GM21367 (cell line): ENCODE measurements at regions not wholly inside any gene's neighbourhood (a gene's known extent, or its start where the extent isn't known, plus 50 kb on each side); places are given as distances from the start of the nearest gene placed in this dataset.

Experiments
- ATAC-seq: cut with Tn5 transposase; IDR thresholded peaks from one replicate; pipeline ENCODE4 v1.9.1; 2021; ENCODE audit not compliant: unreplicated experiment

DNA sequence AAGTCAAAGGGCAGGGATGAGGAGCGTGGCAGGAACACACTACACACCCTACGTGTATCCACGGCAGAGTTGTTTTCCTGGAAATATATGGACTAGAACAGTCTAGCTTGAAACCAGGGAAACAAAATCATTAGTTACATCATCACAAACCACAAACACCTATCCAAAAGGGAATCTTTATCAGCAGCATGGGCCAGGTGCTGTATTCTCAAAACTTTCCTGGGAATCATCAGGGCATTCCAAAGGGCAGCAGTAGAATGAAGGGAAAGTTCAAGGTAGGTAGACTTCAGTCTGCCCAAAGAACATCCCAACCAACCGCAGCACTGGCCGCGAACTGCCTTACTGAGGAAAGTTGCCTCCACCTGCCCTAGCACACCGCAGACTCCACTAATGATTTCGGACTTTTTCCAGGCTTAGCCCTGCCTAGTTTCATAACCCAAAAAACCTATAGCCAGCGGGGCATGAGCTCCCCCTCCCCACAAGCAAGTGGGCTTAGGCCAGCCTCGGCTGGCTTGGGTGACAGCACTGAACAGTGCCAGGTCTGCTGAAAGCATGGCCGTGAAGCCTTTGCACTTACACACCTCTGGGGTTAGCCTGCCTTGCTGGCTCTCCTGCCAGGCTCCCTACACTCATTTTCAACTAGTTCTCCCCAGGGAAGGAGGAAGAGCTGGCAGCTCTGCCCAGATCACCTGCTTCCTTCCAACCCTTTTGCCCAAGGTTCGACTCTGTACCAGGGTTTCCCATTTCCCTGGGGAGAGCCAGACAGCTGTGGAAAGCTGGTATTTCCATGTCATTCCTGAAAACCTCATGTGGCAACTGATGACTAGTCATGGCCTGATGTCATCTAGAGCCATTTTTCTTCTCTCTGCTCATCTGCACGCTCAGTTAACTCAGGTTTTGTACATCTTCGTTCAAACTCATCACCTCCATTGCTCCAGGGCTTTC lies 77.3 kb upstream of the UBAC2 start:
- no peak for ATAC-seq

GRCh38 chr13:99124046-99124400 lies 76.6 kb upstream of the UBAC2 start:
- no peak for ATAC-seq

- peak; percentile 64 for ATAC-seq
Observed at GRCh38 chr13:99124794-99125316, 75.8 kb upstream of the UBAC2 start.

DNA sequence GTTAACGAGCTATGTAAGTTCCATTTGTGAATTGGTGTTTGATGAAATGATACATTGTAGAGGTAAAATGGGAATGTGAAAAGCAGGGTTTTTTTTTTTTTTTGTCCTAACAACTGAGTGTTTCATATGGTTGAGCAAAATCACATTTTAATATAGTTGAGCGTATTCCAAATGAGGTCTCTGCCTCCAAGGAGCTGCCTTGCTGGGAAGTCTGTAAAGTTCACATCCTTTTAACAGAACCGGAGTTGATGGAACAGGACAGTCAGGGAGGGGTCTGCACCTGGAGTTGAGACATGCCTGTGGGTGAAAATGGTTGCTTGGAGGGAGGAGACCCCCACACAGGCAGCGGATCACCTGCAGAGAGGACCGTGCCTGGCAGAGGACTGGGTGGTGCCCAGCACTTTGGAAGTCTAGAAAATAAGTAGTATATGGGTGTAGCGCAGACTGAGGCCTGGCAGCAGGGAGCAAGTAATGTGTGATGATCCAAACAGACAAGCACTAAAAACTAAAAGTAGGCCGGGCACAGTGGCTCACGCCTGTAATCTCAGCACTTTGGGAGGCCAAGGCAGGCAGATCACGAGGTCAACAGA lies 75.2 kb upstream of the UBAC2 start:
- no peak for ATAC-seq

GRCh38 chr13:99126821-99127220 lies 73.8 kb upstream of the UBAC2 start:
- no peak for ATAC-seq

DNA sequence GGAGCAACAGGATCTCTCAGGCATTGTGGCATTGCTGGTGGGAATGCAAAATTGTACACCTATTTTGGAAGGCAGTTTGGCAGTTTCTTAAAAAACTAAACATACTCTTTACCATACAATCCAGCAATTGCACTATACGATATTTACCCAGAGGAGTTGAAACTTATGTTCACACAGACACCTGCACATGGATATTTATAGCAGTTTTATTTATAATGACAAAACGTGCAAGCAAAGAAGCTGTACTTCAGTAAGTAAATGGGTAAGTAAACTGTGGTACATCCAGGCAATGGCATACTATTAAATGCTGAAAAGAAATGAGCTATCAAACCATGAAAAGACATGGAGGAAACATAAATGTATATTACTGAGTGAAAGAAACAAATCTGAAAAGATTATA lies 71.6 kb upstream of the UBAC2 start:
- ATAC-seq = no peak

DNA sequence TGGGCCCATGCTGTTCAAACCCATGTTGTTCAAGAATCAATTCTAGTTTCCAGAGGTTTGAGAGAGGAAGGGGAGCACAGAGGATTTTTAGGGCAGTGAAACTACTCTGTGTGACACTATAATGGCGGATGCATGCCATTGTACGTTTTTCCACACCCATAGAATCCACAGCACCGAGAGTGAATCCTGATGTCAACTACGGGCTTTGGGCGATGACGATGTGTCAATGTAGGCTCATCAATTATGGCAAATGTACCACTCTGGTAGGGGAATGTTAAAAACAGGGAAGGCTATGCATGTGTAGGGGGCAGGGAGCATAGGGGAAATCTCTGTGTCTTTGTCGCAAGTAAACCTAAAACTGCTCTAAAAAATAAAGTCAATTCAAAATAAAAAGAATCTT lies 70.7 kb upstream of the UBAC2 start:
- no peak for ATAC-seq

- ATAC-seq = no peak
Observed at GRCh38 chr13:99131410-99131809, 69.2 kb upstream of the UBAC2 start.

GRCh38 chr13:99132295-99132835 lies 68.3 kb upstream of the UBAC2 start:
- ATAC-seq = no peak

DNA sequence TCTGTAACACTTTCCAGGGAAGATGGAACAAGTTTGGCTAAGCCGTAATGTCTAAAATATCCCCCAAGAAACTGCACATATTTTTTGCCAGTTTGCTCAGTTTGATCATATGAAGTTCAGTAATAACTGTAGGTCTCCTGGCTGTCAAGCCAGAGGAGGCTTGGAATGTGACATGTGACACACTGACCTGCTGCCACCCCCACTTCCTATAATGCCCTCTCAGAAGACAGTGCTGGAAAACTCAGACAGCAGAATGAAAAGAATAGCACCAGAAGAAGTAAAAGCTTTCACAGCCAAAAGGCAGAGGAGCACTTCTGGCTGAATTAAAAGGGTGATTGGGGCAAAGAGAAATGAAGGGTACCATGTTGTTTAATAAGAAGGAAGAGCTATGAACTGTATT lies 67.4 kb upstream of the UBAC2 start:
- no peak for ATAC-seq

GRCh38 chr13:99133848-99134247 lies 66.8 kb upstream of the UBAC2 start:
- ATAC-seq = no peak

- no peak for ATAC-seq
Observed at GRCh38 chr13:99135591-99135990, 65.1 kb upstream of the UBAC2 start.

DNA sequence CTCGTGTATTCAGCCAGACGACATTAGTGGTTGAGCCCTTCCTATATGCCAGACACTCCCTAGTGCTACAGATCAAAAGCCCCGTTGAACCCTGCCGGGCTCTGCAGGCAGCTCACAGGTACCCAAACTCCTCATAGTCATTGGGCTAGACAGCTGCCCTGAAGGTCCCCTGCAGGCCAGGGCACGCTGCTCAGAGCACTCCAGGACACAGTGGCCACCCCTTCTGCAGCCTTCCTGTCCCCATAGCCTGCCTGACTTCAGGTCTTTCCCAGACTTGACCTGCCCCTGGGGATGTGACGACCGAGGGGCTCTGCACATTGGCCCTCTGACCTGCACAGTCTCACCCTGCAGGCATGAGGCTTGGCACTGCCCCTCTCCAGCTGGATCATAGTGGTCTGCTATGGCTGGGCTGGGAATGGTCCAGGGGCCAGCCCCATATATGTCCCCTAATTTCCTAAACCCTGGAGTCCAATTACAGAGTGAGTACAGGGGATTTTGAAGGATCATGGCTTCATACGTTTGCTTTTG lies 64.2 kb upstream of the UBAC2 start:
- ATAC-seq = no peak

DNA sequence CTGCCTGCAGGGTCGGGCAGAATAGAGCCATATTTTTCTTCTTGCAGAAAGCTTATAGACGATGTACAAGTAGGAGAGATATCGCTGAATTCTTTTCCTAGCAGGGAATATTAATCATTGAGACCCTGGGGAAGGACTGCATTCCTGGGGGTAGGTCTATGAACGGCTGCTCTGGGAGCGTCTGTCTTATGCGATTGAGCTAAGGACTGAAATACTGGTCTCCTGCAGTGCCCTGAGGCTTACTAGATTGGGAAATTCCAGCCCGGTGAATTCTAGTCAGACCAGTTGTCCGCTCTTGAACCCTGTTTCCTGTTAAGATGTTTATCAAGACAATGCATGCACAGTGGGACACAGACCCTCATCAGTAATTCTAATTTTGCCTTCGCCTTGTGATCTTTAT lies 59.8 kb upstream of the UBAC2 start:
- ATAC-seq = no peak

DNA sequence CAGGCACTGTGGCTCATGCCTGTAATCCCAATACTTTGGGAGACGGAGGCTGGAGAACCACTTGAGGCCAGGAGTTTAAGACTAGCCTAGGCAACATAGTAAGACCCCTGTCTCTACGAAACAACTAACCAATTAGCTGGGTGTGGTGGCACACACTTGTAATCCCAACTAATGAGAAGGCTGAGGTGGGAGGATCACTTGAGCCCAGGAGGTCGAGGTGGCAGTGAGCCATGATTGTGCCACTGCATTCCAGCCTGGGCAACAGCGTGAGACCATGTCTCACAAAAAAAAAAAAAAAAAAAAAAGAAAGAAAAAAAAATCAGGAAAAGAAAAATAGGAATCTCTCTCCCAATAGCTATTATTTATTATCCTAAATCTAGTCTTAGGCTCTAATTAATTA lies 56.8 kb upstream of the UBAC2 start:
- ATAC-seq = no peak

DNA sequence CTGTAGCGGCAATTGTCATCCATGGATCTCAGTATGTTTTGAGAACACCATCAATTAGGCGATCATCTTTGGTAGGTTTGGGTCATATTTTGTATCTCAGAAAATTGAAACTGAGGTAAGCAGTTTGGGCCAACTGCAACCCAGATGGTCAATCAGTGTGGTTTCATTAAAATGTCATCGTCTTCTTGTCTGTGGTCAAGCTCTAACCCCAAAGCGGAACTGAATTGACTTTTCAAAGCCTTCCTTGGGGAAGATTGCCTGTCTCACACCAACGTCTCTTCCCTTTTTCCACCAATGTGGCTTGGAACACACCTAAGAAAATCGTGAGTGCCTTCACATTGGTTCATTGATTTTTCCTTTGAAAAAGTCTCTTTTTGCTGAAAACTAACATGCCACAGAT lies 56.3 kb upstream of the UBAC2 start:
- ATAC-seq = no peak

- no peak for ATAC-seq
Observed at GRCh38 chr13:99145461-99145860, 55.2 kb upstream of the UBAC2 start.

GRCh38 chr13:99150575-99151361 lies 49.9 kb upstream of the UBAC2 start:
- ATAC-seq = no peak
